HEK293T (cell line): ENCODE measurements at regions not wholly inside any gene's neighbourhood (a gene's known extent, or its start where the extent isn't known, plus 50 kb on each side); places are given as distances from the start of the nearest gene placed in this dataset.

ENCODE experiments used
- CTCF ChIA-PET: fragments of 350-600 bp; formaldehyde crosslinking; extraction: SDS; loops from one replicate; lab custom pipeline; 2021; ENCODE audit warnings: antibody characterized with exemption, inconsistent platforms; lab: Yijun Ruan, JAX
- POLR2A ChIA-PET: fragments of 350-600 bp; formaldehyde crosslinking; extraction: SDS; loops from one replicate; lab custom pipeline; 2020; ENCODE audit warnings: antibody characterized with exemption, inconsistent platforms; lab: Yijun Ruan, JAX
- DNase-seq: peaks from one replicate; pipeline ENCODE4 v3.0.0; 2012; ENCODE audit warnings: mixed read lengths; ENCODE audit errors: extremely low spot score
- ARNT ChIP-seq: fragments of 450-650 bp; IDR thresholded peaks from 2 replicates; pipeline ENCODE4 v1.6.1; 2017; ENCODE audit warnings: mild to moderate bottlenecking
- BHLHE40 ChIP-seq: fragments of 450-650 bp; IDR thresholded peaks from 2 replicates; pipeline ENCODE4 v1.6.1; 2016; ENCODE audit warnings: mild to moderate bottlenecking, moderate library complexity, borderline replicate concordance
- CTBP1 ChIP-seq: fragments of 450-650 bp; IDR thresholded peaks from 2 replicates; pipeline ENCODE4 v1.6.1; 2016; ENCODE audit warnings: borderline replicate concordance
- ELF4 ChIP-seq: fragments of 450-650 bp; IDR thresholded peaks from 2 replicates; pipeline ENCODE4 v1.6.1; 2017; ENCODE audit warnings: antibody characterized with exemption
- FOXA1 ChIP-seq: fragments of 450-650 bp; IDR thresholded peaks from 2 replicates; pipeline ENCODE4 v1.6.1; 2016; ENCODE audit warnings: mild to moderate bottlenecking
- FOXK2 ChIP-seq: fragments of 450-650 bp; IDR thresholded peaks from 2 replicates; pipeline ENCODE4 v1.6.1; 2016; ENCODE audit warnings: mild to moderate bottlenecking
- FOXM1 ChIP-seq: fragments of 450-650 bp; IDR thresholded peaks from 2 replicates; pipeline ENCODE4 v1.6.1; 2017; ENCODE audit warnings: mild to moderate bottlenecking, borderline replicate concordance
- HDGF ChIP-seq: fragments of 450-650 bp; IDR thresholded peaks from 2 replicates; pipeline ENCODE4 v1.6.1; 2017; ENCODE audit warnings: antibody characterized with exemption, borderline replicate concordance
- L3MBTL2 ChIP-seq: fragments of 450-650 bp; conservative IDR thresholded peaks from 2 replicates; pipeline ENCODE4 v1.6.1; 2016; ENCODE audit warnings: mild to moderate bottlenecking
- LEF1 ChIP-seq: fragments of 450-650 bp; IDR thresholded peaks from 2 replicates; pipeline ENCODE4 v1.6.1; 2017; ENCODE audit warnings: mild to moderate bottlenecking, borderline replicate concordance
- NFRKB ChIP-seq: fragments of 450-650 bp; IDR thresholded peaks from 2 replicates; pipeline ENCODE4 v1.6.1; 2016; ENCODE audit warnings: mild to moderate bottlenecking, moderate library complexity
- PKNOX1 ChIP-seq: fragments of 450-650 bp; IDR thresholded peaks from 2 replicates; pipeline ENCODE4 v1.6.1; 2016
- SP1 ChIP-seq: fragments of 450-650 bp; IDR thresholded peaks from 2 replicates; pipeline ENCODE4 v1.6.1; 2017
- SUZ12 ChIP-seq: fragments of 450-650 bp; IDR thresholded peaks from 2 replicates; pipeline ENCODE4 v1.6.1; 2016; ENCODE audit warnings: mild to moderate bottlenecking
- TARDBP ChIP-seq: fragments of 450-650 bp; IDR thresholded peaks from 2 replicates; pipeline ENCODE4 v1.6.1; 2016
- ZNF384 ChIP-seq: fragments of 450-650 bp; IDR thresholded peaks from 2 replicates; pipeline ENCODE4 v1.6.1; 2016

- no peak for DNase-seq
- POLR2A ChIA-PET = no interaction called here
- CTCF ChIA-PET = no interaction called here
- TF ChIP-seq HDGF (no peak), SP1 (no peak), LEF1 (no peak), CTBP1 (no peak), L3MBTL2 (no peak), TARDBP (no peak), FOXA1 (no peak), PKNOX1 (no peak), BHLHE40 (no peak), ARNT (no peak), SUZ12 (no peak), FOXM1 (no peak), ZNF384 (no peak), FOXK2 (no peak), NFRKB (no peak), ELF4 (no peak)
Measured at GRCh38 chrX:150224676-150225075, 138.4 kb upstream of the MAMLD1 start.

- TF ChIP-seq LEF1 = no peak
- no peak for TF ChIP-seq ARNT
- TF ChIP-seq SP1 = no peak
- no peak for TF ChIP-seq ZNF384
- no peak for TF ChIP-seq CTBP1
- TF ChIP-seq BHLHE40 = no peak
- no peak for TF ChIP-seq SUZ12
- TF ChIP-seq FOXM1 = no peak
- no peak for TF ChIP-seq TARDBP
- no peak for TF ChIP-seq PKNOX1
- no peak for TF ChIP-seq L3MBTL2
- no peak for TF ChIP-seq NFRKB
- TF ChIP-seq HDGF = no peak
- TF ChIP-seq FOXK2 = no peak
- no peak for TF ChIP-seq FOXA1
- TF ChIP-seq ELF4 = no peak
- DNase-seq = no peak
- POLR2A ChIA-PET = no interaction called here
- CTCF ChIA-PET = no interaction called here
Measured at GRCh38 chrX:150225266-150225665, 137.9 kb upstream of the MAMLD1 start.

DNA sequence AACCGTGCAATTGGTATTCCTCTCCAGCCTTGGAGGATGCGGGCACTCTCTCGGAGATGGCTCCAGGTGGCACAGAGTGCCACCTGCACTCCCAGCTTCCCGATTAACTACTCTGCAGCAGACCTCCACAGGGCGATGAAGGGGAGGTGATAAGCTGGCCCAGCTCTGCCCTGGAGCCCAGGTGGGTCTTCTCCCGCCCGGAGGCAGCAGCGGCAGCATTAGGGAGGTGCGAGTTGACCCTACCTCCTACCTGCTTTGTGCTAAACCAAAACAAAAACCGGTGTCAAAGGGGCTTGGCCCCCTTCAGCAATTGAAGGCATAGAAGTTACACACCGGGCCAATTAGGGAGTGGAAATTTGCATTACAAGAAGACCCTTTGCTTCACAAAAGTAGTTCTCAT is 137.4 kb upstream of the MAMLD1 start:
- POLR2A ChIA-PET = no interaction called here
- DNase-seq = no peak
- CTCF ChIA-PET = no interaction called here
- TF ChIP-seq ELF4 (no peak), HDGF (no peak), NFRKB (no peak), FOXK2 (no peak), TARDBP (no peak), FOXA1 (no peak), SP1 (no peak), LEF1 (no peak), BHLHE40 (no peak)

- POLR2A ChIA-PET = no interaction called here
- TF ChIP-seq LEF1 (no peak), L3MBTL2 (no peak), BHLHE40 (no peak), HDGF (no peak)
- CTCF ChIA-PET = interaction anchor here (0.5 kb wide), 1 partner anchor 120 kb away, joined by 5 read pairs; no protein-coding TSS in a partner anchor
- no peak for DNase-seq
Measured at GRCh38 chrX:150226223-150226965, 136.7 kb upstream of the MAMLD1 start.

DNA sequence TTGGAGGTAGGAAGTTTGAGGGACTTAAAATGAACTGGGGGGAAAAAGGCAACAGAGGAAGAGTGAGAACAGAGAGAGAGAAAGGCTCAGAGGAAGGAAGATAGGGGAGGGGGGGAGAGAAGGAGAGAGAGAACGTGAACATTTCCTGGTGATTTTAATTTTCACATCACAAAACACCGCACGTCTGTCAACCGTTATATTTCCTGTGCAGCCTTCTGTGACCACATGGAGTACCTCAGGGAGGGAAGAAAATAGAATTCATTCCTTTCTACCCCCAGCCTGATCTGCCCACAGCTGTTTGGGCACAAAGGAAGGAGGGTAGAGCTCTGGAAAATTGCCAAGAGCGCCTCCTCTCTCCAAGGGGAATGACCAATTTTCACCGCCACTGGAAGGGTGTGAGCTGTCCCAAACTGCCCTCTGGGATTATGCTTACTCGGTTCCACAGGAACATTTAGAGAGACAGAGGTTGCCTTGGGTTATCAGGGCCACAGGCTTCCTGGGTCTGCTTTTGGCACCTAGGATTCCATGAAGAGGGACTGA is 135.7 kb upstream of the MAMLD1 start:
- ChIA-PET POLR2A (no interaction called here), CTCF (no interaction called here)
- no peak for DNase-seq
- TF ChIP-seq LEF1 (no peak), SP1 (no peak), ZNF384 (no peak), FOXA1 (no peak), TARDBP (no peak), SUZ12 (no peak), ELF4 (no peak), PKNOX1 (no peak), FOXK2 (no peak), L3MBTL2 (no peak), FOXM1 (no peak), ARNT (no peak), NFRKB (no peak), HDGF (no peak), BHLHE40 (no peak)
